GM12878 (cell line): ENCODE measurements at regions not wholly inside any gene's neighbourhood (a gene's known extent, or its start where the extent isn't known, plus 50 kb on each side); places are given as distances from the start of the nearest gene placed in this dataset.

Source experiments
- CEBPB ChIP-seq, 2 experiments: fragments of 150-350 bp in 1 of 2; IDR thresholded peaks; 2 replicates each; pipeline ENCODE4 v1.6.1; 2012 to 2014; ENCODE audit warnings: low read depth in 2 of 2, low read length in 2 of 2, borderline replicate concordance in 1 of 2, inconsistent platforms in 1 of 2
- CREB1 ChIP-seq: IDR thresholded peaks from 2 replicates; pipeline ENCODE4 v1.6.1; 2012; ENCODE audit warnings: low read depth, mild to moderate bottlenecking, inconsistent platforms
- FOS ChIP-seq: IDR thresholded peaks from 3 replicates; pipeline ENCODE4 v1.6.1; 2011; ENCODE audit warnings: borderline replicate concordance; ENCODE audit not compliant: insufficient read length; ENCODE audit errors: extremely low read depth
- IKZF2 ChIP-seq, 2 experiments: fragments of 450-650 bp; IDR thresholded peaks; 2 replicates each; pipeline ENCODE4 v1.6.1; 2017; ENCODE audit warnings: mild to moderate bottlenecking in 2 of 2, moderate library complexity in 2 of 2
- LARP7 ChIP-seq: fragments of 450-650 bp; IDR thresholded peaks from 2 replicates; pipeline ENCODE4 v1.6.1; 2017; ENCODE audit warnings: mild to moderate bottlenecking
- NR2C2 ChIP-seq: IDR thresholded peaks from 2 replicates; pipeline ENCODE4 v1.6.1; 2011; ENCODE audit warnings: borderline replicate concordance, low read depth; ENCODE audit not compliant: control insufficient read depth, insufficient read length
- NRF1 ChIP-seq: conservative IDR thresholded peaks from 2 replicates; pipeline ENCODE4 v1.6.1; 2011; ENCODE audit warnings: mild to moderate bottlenecking, low read depth, low read length, improper control_type of control experiment
- RELB ChIP-seq: fragments of 450-650 bp; IDR thresholded peaks from 2 replicates; pipeline ENCODE4 v1.6.1; 2017; ENCODE audit warnings: low read depth, mild to moderate bottlenecking, moderate library complexity
- SMC3 ChIP-seq: IDR thresholded peaks from 2 replicates; pipeline ENCODE4 v1.6.1; 2011; ENCODE audit warnings: low read length, improper control_type of control experiment, borderline replicate concordance
- SREBF1 ChIP-seq: IDR thresholded peaks from 2 replicates; pipeline ENCODE4 v1.6.1; 2012; ENCODE audit warnings: mild to moderate bottlenecking, low read length
- SUZ12 ChIP-seq: fragments of 200-600 bp; sonication (generic); IDR thresholded peaks from one replicate; pipeline ENCODE4 v1.6.1; 2018; ENCODE audit warnings: antibody characterized with exemption, mild to moderate bottlenecking; ENCODE audit not compliant: unreplicated experiment
- TAF1 ChIP-seq: IDR thresholded peaks from 2 replicates; pipeline ENCODE4 v1.6.1; 2011; ENCODE audit warnings: mild to moderate bottlenecking, low read depth, low read length, borderline replicate concordance
- ZBTB11 ChIP-seq: fragments of 450-650 bp; formaldehyde crosslinking; IDR thresholded peaks from 2 replicates; pipeline ENCODE4 v1.5.0; 2022; ENCODE audit warnings: mild to moderate bottlenecking, missing genetic modification characterization
- ZNF592 ChIP-seq: fragments of 450-650 bp; IDR thresholded peaks from 2 replicates; pipeline ENCODE4 v1.6.1; 2017; ENCODE audit warnings: mild to moderate bottlenecking, moderate library complexity
- ZSCAN29 ChIP-seq: fragments of 450-650 bp; IDR thresholded peaks from 2 replicates; pipeline ENCODE4 v1.6.1; 2017; ENCODE audit warnings: mild to moderate bottlenecking, moderate library complexity

GRCh38 chr13:37418490-37418889 is 180.1 kb downstream of the POSTN start (continued):
- TF ChIP-seq ZNF592 (no peak), CREB1 (no peak), NRF1 (no peak), ZBTB11 (CRISPR knock-in tag) (no peak), CEBPB (IDR thresholded peaks at IDR 0.05; ENCODE audit: borderline replicate concordance in 1 of 2, low read depth in 2 of 2, low read length in 2 of 2) (no peak), SREBF1 (no peak), ZSCAN29 (no peak), NR2C2 (no peak), SMC3 (no peak), RELB (no peak), IKZF2 (IDR thresholded peaks at IDR 0.05) (no peak), SUZ12 (no peak), TAF1 (no peak), FOS (no peak), LARP7 (no peak)
